OCI-LY3 (cell line): ENCODE measurements at regions not wholly inside any gene's neighbourhood (a gene's known extent, or its start where the extent isn't known, plus 50 kb on each side); places are given as distances from the start of the nearest gene placed in this dataset.

ENCODE experiments used
- CTCF ChIP-seq: fragments of 200-600, 300-600 bp; sonication (generic); IDR thresholded peaks from 2 replicates; pipeline ENCODE4 v1.5.1; 2014; ENCODE audit warnings: antibody characterized with exemption, low read length, low read depth
- EZH2phosphoT487 ChIP-seq: fragments of 200-600 bp; shearing (Covaris generic); IDR thresholded peaks from 2 replicates; pipeline ENCODE4 v1.6.1; 2018; ENCODE audit warnings: antibody characterized with exemption, mixed run types, low read depth

- TF ChIP-seq CTCF (no peak), EZH2phosphoT487 (no peak)
These were observed 332.6 kb downstream of the NPHP4 start for GRCh38 chr1:5659606-5660005.
